Glomerular visceral epithelial cell (primary cell): ENCODE measurements at regions not wholly inside any gene's neighbourhood (a gene's known extent, or its start where the extent isn't known, plus 50 kb on each side); places are given as distances from the start of the nearest gene placed in this dataset.

Source experiments
- DNase-seq: peaks from one replicate; pipeline ENCODE4 v3.0.0-alpha.2; 2016; ENCODE audit errors: extremely low spot score

- no peak for DNase-seq
Measured at GRCh38 chr1:104804147-104804546, 1054.4 kb downstream of the AMY1C start.

GRCh38 chr1:104807590-104807989, 1057.9 kb downstream of the AMY1C start:
- DNase-seq, result peak; percentile 5

- no peak for DNase-seq
Measured at GRCh38 chr1:104825401-104825800, 1075.7 kb downstream of the AMY1C start.

- no peak for DNase-seq
Measured at GRCh38 chr1:104830534-104830933, 1080.8 kb downstream of the AMY1C start.

- DNase-seq, result no peak
Measured at GRCh38 chr1:104852151-104852550, 1102.5 kb downstream of the AMY1C start.

GRCh38 chr1:104853276-104853675, 1103.6 kb downstream of the AMY1C start:
- no peak for DNase-seq

- DNase-seq, result no peak
Measured at GRCh38 chr1:104854529-104854928, 1104.8 kb downstream of the AMY1C start.

- DNase-seq, result no peak
Measured at GRCh38 chr1:104855550-104855949, 1105.9 kb downstream of the AMY1C start.

GRCh38 chr1:104856091-104856490, 1106.4 kb downstream of the AMY1C start:
- DNase-seq, result no peak

GRCh38 chr1:104856518-104856917, 1106.8 kb downstream of the AMY1C start:
- DNase-seq, result no peak

GRCh38 chr1:104868794-104869193, 1119.1 kb downstream of the AMY1C start:
- no peak for DNase-seq

GRCh38 chr1:104874044-104874443, 1124.3 kb downstream of the AMY1C start:
- no peak for DNase-seq

GRCh38 chr1:104878203-104878909, 1128.7 kb downstream of the AMY1C start:
- DNase-seq, result no peak

GRCh38 chr1:104884939-104885338, 1135.2 kb downstream of the AMY1C start:
- peak; percentile 25 for DNase-seq

GRCh38 chr1:104905322-104905721, 1155.6 kb downstream of the AMY1C start:
- no peak for DNase-seq

GRCh38 chr1:104906141-104906540, 1156.4 kb downstream of the AMY1C start:
- DNase-seq, result no peak

- no peak for DNase-seq
Measured at GRCh38 chr1:104919188-104919587, 1169.5 kb downstream of the AMY1C start.

GRCh38 chr1:104921525-104921924, 1171.8 kb downstream of the AMY1C start:
- no peak for DNase-seq

- DNase-seq, result no peak
Measured at GRCh38 chr1:104923075-104923474, 1173.4 kb downstream of the AMY1C start.

- DNase-seq, result no peak
Measured at GRCh38 chr1:104929280-104929679, 1179.6 kb downstream of the AMY1C start.

- no peak for DNase-seq
Measured at GRCh38 chr1:104932030-104932915, 1182.6 kb downstream of the AMY1C start.

- DNase-seq, result no peak
Measured at GRCh38 chr1:104932949-104933679, 1183.4 kb downstream of the AMY1C start.
